ENCODE measurements at regions not wholly inside any gene's neighbourhood (a gene's known extent, or its start where the extent isn't known, plus 50 kb on each side); places are given as distances from the start of the nearest gene placed in this dataset.

DNA sequence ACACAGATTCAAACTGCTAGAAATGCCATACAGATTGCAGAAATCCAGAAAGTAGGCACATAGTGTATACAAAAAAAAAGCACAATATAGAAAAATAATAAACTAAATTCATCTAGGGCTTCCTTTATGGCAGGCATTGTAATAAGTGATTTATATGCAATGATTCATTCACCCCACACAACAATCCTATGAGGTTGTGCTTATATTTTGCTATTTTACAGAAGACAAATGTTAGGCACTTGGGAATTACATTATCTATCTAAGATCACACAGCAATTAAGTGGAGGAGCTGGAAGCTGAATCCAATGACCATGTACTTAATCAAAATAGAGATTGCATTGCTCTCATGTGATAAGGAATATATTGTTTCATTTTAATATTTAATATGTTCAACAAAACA, 225.7 kb upstream of the KCNK2 start:
- H3K9me3 Mint-ChIP-seq (ENCODE audit: low read depth): no peaks in the 10 kb centered on the region
- DNase-seq (ENCODE audit: low spot score, unreplicated experiment): no peak
- H3K4me3 Mint-ChIP-seq (ENCODE audit: low read depth): no peak overlapping the region
- H3K4me1 Mint-ChIP-seq (ENCODE audit: low read depth): no peaks in the 10 kb centered on the region
- no peaks in the 10 kb centered on the region for H3K36me3 Mint-ChIP-seq (ENCODE audit: insufficient read depth)
- H3K27me3 Mint-ChIP-seq: no peaks in the 10 kb centered on the region
- TF ChIP-seq CTCF (IDR thresholded peaks at IDR 0.05; ENCODE audit: unreplicated experiment): no peak
- H3K27ac Mint-ChIP-seq: no peak overlapping the region

GRCh38 chr1:214857716-214858115, 224.8 kb upstream of the KCNK2 start:
- Mint-ChIP-seq H3K27me3 (no peaks in the 10 kb centered on the region), H3K36me3 (ENCODE audit: insufficient read depth) (no peaks in the 10 kb centered on the region), H3K4me3 (ENCODE audit: low read depth) (no peak overlapping the region), H3K27ac (no peak overlapping the region), H3K4me1 (ENCODE audit: low read depth) (no peaks in the 10 kb centered on the region), H3K9me3 (ENCODE audit: low read depth) (no peaks in the 10 kb centered on the region)
- no peak for DNase-seq (ENCODE audit: low spot score, unreplicated experiment)
- no peak for TF ChIP-seq CTCF (IDR thresholded peaks at IDR 0.05; ENCODE audit: unreplicated experiment)

DNA sequence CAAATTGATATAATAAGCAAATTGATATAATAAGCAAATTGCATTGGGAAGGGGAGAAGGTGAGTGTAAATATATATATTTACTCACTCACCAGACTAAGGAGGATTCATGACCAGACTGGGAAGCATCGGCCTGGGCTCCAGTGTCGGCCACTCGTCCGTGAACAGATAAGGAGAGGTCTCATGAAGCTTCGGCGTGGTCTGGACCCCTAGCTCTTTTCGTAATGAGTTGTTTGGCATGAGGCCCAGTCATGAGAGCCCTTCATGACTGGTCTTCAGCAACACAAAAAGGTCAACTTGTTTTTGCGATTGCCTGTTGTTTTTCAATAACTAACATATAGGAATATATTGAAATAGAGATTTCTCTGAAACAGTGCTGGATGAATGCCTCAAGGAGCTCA, 222.9 kb upstream of the KCNK2 start:
- no peaks in the 10 kb centered on the region for H3K4me1 Mint-ChIP-seq (ENCODE audit: low read depth)
- H3K36me3 Mint-ChIP-seq (ENCODE audit: insufficient read depth): no peaks in the 10 kb centered on the region

GRCh38 chr1:214861615-214862014, 220.9 kb upstream of the KCNK2 start:
- Mint-ChIP-seq H3K9me3 (ENCODE audit: low read depth) (peaks cover 7% of the 10 kb centered on the region), H3K27me3 (no peaks in the 10 kb centered on the region), H3K36me3 (ENCODE audit: insufficient read depth) (no peaks in the 10 kb centered on the region), H3K27ac (no peak overlapping the region), H3K4me1 (ENCODE audit: low read depth) (no peaks in the 10 kb centered on the region), H3K4me3 (ENCODE audit: low read depth) (no peak overlapping the region)
- TF ChIP-seq CTCF (IDR thresholded peaks at IDR 0.05; ENCODE audit: unreplicated experiment): no peak
- DNase-seq (ENCODE audit: low spot score, unreplicated experiment): no peak

More for the DNA sequence above, 222.9 kb upstream of the KCNK2 start:
- no peak for TF ChIP-seq CTCF (IDR thresholded peaks at IDR 0.05; ENCODE audit: unreplicated experiment)
- no peak for DNase-seq (ENCODE audit: low spot score, unreplicated experiment)
- no peak overlapping the region for H3K27ac Mint-ChIP-seq
- H3K4me3 Mint-ChIP-seq (ENCODE audit: low read depth): no peak overlapping the region
- no peaks in the 10 kb centered on the region for H3K27me3 Mint-ChIP-seq
- peaks cover 4% of the 10 kb centered on the region for H3K9me3 Mint-ChIP-seq (ENCODE audit: low read depth)

DNA sequence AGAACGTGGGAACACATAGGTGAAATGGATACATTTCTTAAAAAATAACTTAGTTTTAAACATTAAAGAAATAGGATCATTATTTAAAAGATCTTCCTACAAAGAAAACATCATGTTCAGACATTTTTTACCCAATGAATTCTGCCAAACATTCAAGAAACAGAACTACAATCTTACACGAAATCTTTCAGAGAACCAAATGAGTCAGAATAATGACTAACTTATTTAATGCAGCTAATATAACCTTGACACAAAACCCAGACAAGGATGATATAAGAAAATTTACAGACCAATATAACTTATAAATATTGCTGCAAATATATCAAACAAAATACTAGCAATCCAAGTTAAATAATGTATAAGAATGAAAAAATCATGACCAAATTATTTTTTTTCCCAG, 220.1 kb upstream of the KCNK2 start:
- Mint-ChIP-seq H3K9me3 (ENCODE audit: low read depth) (peaks cover 7% of the 10 kb centered on the region), H3K27me3 (no peaks in the 10 kb centered on the region), H3K4me3 (ENCODE audit: low read depth) (no peak overlapping the region), H3K36me3 (ENCODE audit: insufficient read depth) (no peaks in the 10 kb centered on the region), H3K27ac (no peak overlapping the region), H3K4me1 (ENCODE audit: low read depth) (no peaks in the 10 kb centered on the region)
- no peak for TF ChIP-seq CTCF (IDR thresholded peaks at IDR 0.05; ENCODE audit: unreplicated experiment)
- no peak for DNase-seq (ENCODE audit: low spot score, unreplicated experiment)

Measured in progenitor cell of endocrine pancreas (in vitro differentiated cells).